CD14-positive monocyte (primary cell): ENCODE measurements at regions not wholly inside any gene's neighbourhood (a gene's known extent, or its start where the extent isn't known, plus 50 kb on each side); places are given as distances from the start of the nearest gene placed in this dataset.
A peak's percentile ranks its signal among the peaks of the same experiment; 100 is the strongest.

Experiments used
- DNase-seq, 3 donors: peaks; one replicate each; pipeline ENCODE4 v3.0.0-alpha.2; 2011 to 2022
- H2AFZ ChIP-seq: 2 replicates; pipeline ENCODE4 v1.6.0; 2012; ENCODE audit warnings: mild to moderate bottlenecking, low read depth, low read length, inconsistent platforms; ENCODE audit not compliant: insufficient read depth, poor library complexity, severe bottlenecking
- H3K27ac ChIP-seq, 2 donors: 1 replicate in 1 of 2; 2 replicates in 1 of 2; pipeline ENCODE4 v1.5.1; 2012 to 2013; ENCODE audit warnings: low read length in 2 of 2, control low read depth in 1 of 2, inconsistent platforms in 1 of 2, low read depth in 1 of 2, mild to moderate bottlenecking in 1 of 2
- H3K27me3 ChIP-seq, 2 donors: one replicate each; pipeline versions ENCODE4 v1.6.0 to v1.6.1; 2011 to 2013; ENCODE audit warnings: low read length in 2 of 2; ENCODE audit not compliant: control insufficient read depth in 2 of 2, insufficient read depth in 2 of 2
- H3K36me3 ChIP-seq, 2 donors: replicated peaks in 1 of 2; 1 replicate in 1 of 2; 2 replicates in 1 of 2; pipeline versions ENCODE4 v1.5.1 to v1.6.1; 2012 to 2013; ENCODE audit warnings: low read length in 2 of 2, control low read depth in 1 of 2, inconsistent platforms in 1 of 2, mild to moderate bottlenecking in 1 of 2; ENCODE audit not compliant: insufficient read depth in 2 of 2, control insufficient read depth in 1 of 2
- H3K4me1 ChIP-seq, 2 donors: 1 replicate in 1 of 2; 2 replicates in 1 of 2; pipeline versions ENCODE4 v1.5.1 to v1.6.1; 2012 to 2013; ENCODE audit warnings: low read length in 2 of 2, control low read depth in 1 of 2, inconsistent platforms in 1 of 2, mild to moderate bottlenecking in 1 of 2, moderate library complexity in 1 of 2; ENCODE audit not compliant: insufficient read depth in 2 of 2, control insufficient read depth in 1 of 2
- H3K4me2 ChIP-seq: replicated peaks from 2 replicates; pipeline ENCODE3; 2012; ENCODE audit warnings: low read length, moderate library complexity, mild to moderate bottlenecking; ENCODE audit not compliant: poor library complexity, severe bottlenecking; ENCODE audit errors: extremely low read depth
- H3K4me3 ChIP-seq, 3 experiments: fragments of 200-600 bp in 1 of 3; sonication (generic) in 1 of 3; replicated peaks in 1 of 3; 1 replicate in 2 of 3; 2 replicates in 1 of 3; pipeline ENCODE4 v1.5.1; 2011 to 2013; ENCODE audit warnings: low read length in 3 of 3, mild to moderate bottlenecking in 3 of 3, control low read depth in 2 of 3, low read depth in 2 of 3, inconsistent platforms in 1 of 3, moderate library complexity in 1 of 3
- H3K79me2 ChIP-seq: 2 replicates; pipeline ENCODE4 v1.6.0; 2012; ENCODE audit warnings: mild to moderate bottlenecking, control low read depth, inconsistent platforms, low read length, moderate library complexity; ENCODE audit not compliant: insufficient read depth
- H3K9ac ChIP-seq: 2 replicates; pipeline ENCODE4 v1.6.0; 2017; ENCODE audit warnings: low read length, mild to moderate bottlenecking; ENCODE audit not compliant: insufficient read depth, poor library complexity, severe bottlenecking
- H3K9me3 ChIP-seq, 2 donors: replicated peaks in 1 of 2; 1 replicate in 1 of 2; 2 replicates in 1 of 2; pipeline versions ENCODE4 v1.5.1 to v1.6.1; 2012 to 2013; ENCODE audit warnings: low read length in 2 of 2, control low read depth in 1 of 2; ENCODE audit not compliant: control insufficient read depth in 1 of 2, insufficient read depth in 1 of 2
- H4K20me1 ChIP-seq: 2 replicates; pipeline ENCODE4 v1.6.0; 2012; ENCODE audit warnings: mild to moderate bottlenecking, low read length, control low read depth, moderate library complexity; ENCODE audit not compliant: insufficient read depth
- H3K27ac Mint-ChIP-seq, 7 donors: one replicate each; pipeline ENCODE4 v1.8.0; 2020; ENCODE audit warnings: mild to moderate bottlenecking in 7 of 7, mixed read lengths in 7 of 7, moderate library complexity in 6 of 7, inconsistent platforms in 2 of 7
- H3K27me3 Mint-ChIP-seq, 3 donors: one replicate each; pipeline ENCODE4 v1.8.0; 2021 to 2022; ENCODE audit warnings: low read depth in 3 of 3, mild to moderate bottlenecking in 3 of 3, mixed read lengths in 3 of 3, moderate library complexity in 3 of 3, inconsistent platforms in 1 of 3
- H3K36me3 Mint-ChIP-seq, 2 donors: one replicate each; pipeline ENCODE4 v1.8.0; 2020; ENCODE audit warnings: mixed read lengths in 2 of 2, inconsistent platforms in 1 of 2, mild to moderate bottlenecking in 1 of 2
- H3K4me1 Mint-ChIP-seq: one replicate; pipeline ENCODE4 v1.8.0; 2020; ENCODE audit warnings: mild to moderate bottlenecking, mixed read lengths
- H3K4me3 Mint-ChIP-seq, 2 donors: one replicate each; pipeline ENCODE4 v1.8.0; 2020; ENCODE audit warnings: mild to moderate bottlenecking in 2 of 2, mixed read lengths in 2 of 2, moderate library complexity in 1 of 2
- H3K9me3 Mint-ChIP-seq, 7 donors: one replicate each; pipeline ENCODE4 v1.8.0; 2020 to 2022; ENCODE audit warnings: mixed read lengths in 7 of 7, mild to moderate bottlenecking in 6 of 7, moderate library complexity in 6 of 7, inconsistent platforms in 2 of 7
- CTCF ChIP-seq: fragments of 200-600 bp; IDR thresholded peaks from one replicate; pipeline ENCODE4 v1.8.0; 2022; ENCODE audit warnings: antibody characterized with exemption, mild to moderate bottlenecking
- WGBS: methylation state at CpG from one replicate; pipeline ENCODE4 v1.1.5; 2013; ENCODE audit warnings: missing lambda C conversion rate; ENCODE audit not compliant: insufficient coverage; 5-methylcytosine and 5-hydroxymethylcytosine counted together
- intact Hi-C, 2 donors: fragments of 100-400 bp; cut with micrococcal nuclease; formaldehyde crosslinking; loops; one replicate each; pipeline versions ENCODE4 v1.15.0 to v1.15.1; 2023

- H3K4me3 Mint-ChIP-seq, result no peak overlapping the region
- no peak overlapping the region for H3K4me2 ChIP-seq
- no peaks in the 10 kb centered on the region for H3K4me1 Mint-ChIP-seq
- WGBS, result no CpG with 5 or more reads among the region's 4 CpGs
- H3K27ac ChIP-seq, result no peak overlapping the region
- H3K4me3 ChIP-seq, result no peak overlapping the region
- no peaks in the 10 kb centered on the region for H3K79me2 ChIP-seq
- no peak overlapping the region for H3K27ac Mint-ChIP-seq
- H3K27me3 Mint-ChIP-seq, result peaks cover 1 to 2% (median 1%) of the 10 kb centered on the region in 3 donors
- H4K20me1 ChIP-seq, result no peaks in the 10 kb centered on the region
- no peaks in the 10 kb centered on the region for H3K27me3 ChIP-seq
- intact Hi-C loops, result no loop called here
- no peaks in the 10 kb centered on the region for H3K36me3 Mint-ChIP-seq
- no peak for TF ChIP-seq CTCF
- peaks cover 0 to 9% (median 4%) of the 10 kb centered on the region in 7 donors for H3K9me3 Mint-ChIP-seq
- DNase-seq, result no peak
- no peaks in the 10 kb centered on the region for H3K36me3 ChIP-seq
- H2AFZ ChIP-seq, result no peak overlapping the region
- no peak overlapping the region for H3K9ac ChIP-seq
- H3K9me3 ChIP-seq, result no peaks in the 10 kb centered on the region
- H3K4me1 ChIP-seq, result no peaks in the 10 kb centered on the region
Measured at GRCh38 chr10:4477664-4478063, 348.3 kb upstream of the AKR1E2 start.

GRCh38 chr10:4475827-4476490 lies 350.0 kb upstream of the AKR1E2 start:
- peaks cover 0 to 9% (median 4%) of the 10 kb centered on the region in 7 donors for H3K9me3 Mint-ChIP-seq
- Histone ChIP-seq H2AFZ (peak overlapping the region; percentile 24), H3K4me3 (no peak overlapping the region), H3K4me1 (no peaks in the 10 kb centered on the region), H4K20me1 (no peaks in the 10 kb centered on the region), H3K27ac (no peak overlapping the region), H3K27me3 (no peaks in the 10 kb centered on the region), H3K36me3 (no peaks in the 10 kb centered on the region), H3K79me2 (no peaks in the 10 kb centered on the region), H3K9ac (no peak overlapping the region), H3K4me2 (no peak overlapping the region), H3K9me3 (no peaks in the 10 kb centered on the region)
- no peaks in the 10 kb centered on the region for H3K4me1 Mint-ChIP-seq
- no peak overlapping the region for H3K4me3 Mint-ChIP-seq
- WGBS, result 97% methylated on average over 13 of the region's 13 CpGs
- H3K27ac Mint-ChIP-seq, result peak overlapping the region in 1 of 7 donors; percentile 13
- H3K36me3 Mint-ChIP-seq, result no peaks in the 10 kb centered on the region
- H3K27me3 Mint-ChIP-seq, result peaks cover 1 to 2% (median 1%) of the 10 kb centered on the region in 3 donors
- no peak for TF ChIP-seq CTCF
- no peak for DNase-seq
- intact Hi-C loops, result no loop called here
